ENCODE measurements at regions not wholly inside any gene's neighbourhood (a gene's known extent, or its start where the extent isn't known, plus 50 kb on each side); places are given as distances from the start of the nearest gene placed in this dataset.

GRCh38 chr12:124114316-124114715 lies 141.3 kb downstream of the ZNF664 start:
- no peaks in the 10 kb centered on the region for H3K4me1 ChIP-seq
- TF ChIP-seq EP300 (IDR thresholded peaks at IDR 0.05) (no peak), RAD21 (conservative IDR thresholded peaks at IDR 0.05 in 1 of 2, IDR thresholded peaks at IDR 0.05 in 1 of 2) (no peak), ZFP36 (IDR thresholded peaks at IDR 0.05; ENCODE audit: borderline replicate concordance, partially characterized antibody) (no peak), CBX8 (IDR thresholded peaks at IDR 0.05) (no peak), ZSCAN20 (CRISPR knock-in tag; IDR thresholded peaks at IDR 0.05) (no peak), MAZ (IDR thresholded peaks at IDR 0.05; ENCODE audit: borderline replicate concordance, low read depth, low read length) (no peak), SREBF2 (IDR thresholded peaks at IDR 0.05) (no peak), TFCP2L1 (CRISPR knock-in tag; IDR thresholded peaks at IDR 0.05) (no peak), HMGXB4 (CRISPR knock-in tag; IDR thresholded peaks at IDR 0.05; ENCODE audit: borderline replicate concordance) (no peak), ELK1 (IDR thresholded peaks at IDR 0.05; ENCODE audit: low read depth, low read length) (no peak), EHF (CRISPR knock-in tag; IDR thresholded peaks at IDR 0.05) (no peak), RARB (CRISPR knock-in tag; IDR thresholded peaks at IDR 0.05) (no peak), NFE2L2 (conservative IDR thresholded peaks at IDR 0.05; ENCODE audit: low read length) (no peak), NR3C1 (IDR thresholded peaks at IDR 0.05) (no peak), PHF8 (IDR thresholded peaks at IDR 0.05; ENCODE audit: borderline replicate concordance, low read depth) (no peak)
- TF ChIP-seq, protein P1, sequence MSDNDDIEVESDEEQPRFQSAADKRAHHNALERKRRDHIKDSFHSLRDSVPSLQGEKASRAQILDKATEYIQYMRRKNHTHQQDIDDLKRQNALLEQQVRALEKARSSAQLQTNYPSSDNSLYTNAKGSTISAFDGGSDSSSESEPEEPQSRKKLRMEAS (IDR thresholded peaks at IDR 0.05), result no peak
- H3K4me2 ChIP-seq, result no peak overlapping the region
- DNase-seq (ENCODE audit: low read depth in 1 of 2, low spot score in 1 of 2) (no peak), FAIRE-seq (no peak), ATAC-seq (no peak)
- ChIA-PET CTCF (no interaction called here), POLR2A (no interaction called here)
- H3K4me3 ChIP-seq, result no peak overlapping the region
- no peak overlapping the region for H3K27ac ChIP-seq
- H3K9me3 ChIP-seq, result peaks cover 5% of the 10 kb centered on the region; the same call in 1 of the 3 replicates
- 88% methylated on average over 2 of the region's 2 CpGs for WGBS (ENCODE audit: missing lambda C conversion rate)

- ATAC-seq (no peak), FAIRE-seq (no peak), DNase-seq (ENCODE audit: low read depth in 1 of 2, low spot score in 1 of 2) (no peak)
- Histone ChIP-seq H3K4me3 (no peak overlapping the region), H3K4me1 (no peaks in the 10 kb centered on the region), H3K4me2 (no peak overlapping the region), H3K9me3 (peaks cover 5% of the 10 kb centered on the region; the same call in 1 of the 3 replicates), H3K27ac (no peak overlapping the region)
- no peak for TF ChIP-seq FOSL2 (IDR thresholded peaks at IDR 0.05)
- no peak for TF ChIP-seq FOSL2 (CRISPR knock-in tag; IDR thresholded peaks at IDR 0.05)
- no peak for TF ChIP-seq SMC3 (IDR thresholded peaks at IDR 0.05)
- CTCF ChIA-PET, result no interaction called here
- 82% methylated on average over 11 of the region's 11 CpGs for WGBS (ENCODE audit: missing lambda C conversion rate)
- POLR2A ChIA-PET, result no interaction called here
Observed at GRCh38 chr12:124115496-124115895, 142.5 kb downstream of the ZNF664 start.

DNA sequence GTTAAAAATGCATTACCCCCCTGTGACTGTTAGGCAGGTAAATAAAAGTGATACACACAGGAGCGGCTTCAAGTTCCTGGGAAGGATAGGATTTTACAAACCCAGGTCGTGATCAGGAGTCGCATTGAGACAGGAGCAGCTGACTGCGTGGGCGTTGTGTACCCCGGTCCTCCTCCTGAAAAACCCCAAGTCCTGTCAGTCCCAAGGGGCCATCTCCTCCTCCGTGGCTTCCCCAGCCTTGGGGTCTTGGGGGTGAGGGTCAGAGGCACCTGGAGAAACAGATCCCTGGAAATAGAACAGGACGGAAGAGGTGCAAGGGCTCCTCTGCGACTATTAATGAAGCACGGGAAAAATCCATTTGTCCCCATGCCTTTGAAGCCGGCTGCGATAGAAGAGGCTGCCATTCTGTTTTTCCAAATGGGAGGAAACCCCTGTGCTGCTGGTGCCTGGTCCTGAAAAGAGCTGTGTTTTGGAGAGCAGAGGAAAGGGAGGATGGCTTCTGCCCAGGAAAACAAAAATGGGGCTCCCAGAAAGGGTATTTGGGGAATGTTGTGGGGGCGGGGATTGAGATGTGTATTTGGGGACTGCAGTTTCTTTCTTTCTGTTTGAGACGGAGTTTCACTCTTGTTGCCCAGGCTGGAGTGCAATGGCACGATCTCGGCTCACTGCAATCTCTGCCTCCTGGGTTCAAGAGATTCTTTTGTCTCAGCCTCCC lies 143.1 kb downstream of the ZNF664 start:
- 72% methylated on average over 16 of the region's 16 CpGs for WGBS (ENCODE audit: missing lambda C conversion rate)
- POLR2A ChIA-PET, result no interaction called here
- Histone ChIP-seq H3K4me1 (no peaks in the 10 kb centered on the region), H3K9me3 (peaks cover 5% of the 10 kb centered on the region; the same call in 1 of the 3 replicates), H3K27ac (no peak overlapping the region), H3K4me3 (no peak overlapping the region), H3K4me2 (no peak overlapping the region)
- no peak for ATAC-seq
- no peak for DNase-seq (ENCODE audit: low read depth in 1 of 2, low spot score in 1 of 2)
- CTCF ChIA-PET, result no interaction called here
- no peak for FAIRE-seq
- TF ChIP-seq EP300 (IDR thresholded peaks at IDR 0.05) (no peak), MYC (IDR thresholded peaks at IDR 0.05; ENCODE audit: borderline replicate concordance, low read length) (no peak), ESRRA (IDR thresholded peaks at IDR 0.05; ENCODE audit: borderline replicate concordance, low read length) (no peak), CHD4 (IDR thresholded peaks at IDR 0.05; ENCODE audit: borderline replicate concordance) (no peak), BHLHE40 (IDR thresholded peaks at IDR 0.05; ENCODE audit: low read depth, low read length) (no peak), EHMT2 (IDR thresholded peaks at IDR 0.05; ENCODE audit: low read depth) (no peak), HOXB13 (CRISPR knock-in tag; IDR thresholded peaks at IDR 0.05; ENCODE audit: low read depth) (no peak), HOXB5 (CRISPR knock-in tag; IDR thresholded peaks at IDR 0.05) (no peak), FOSB (CRISPR knock-in tag; IDR thresholded peaks at IDR 0.05) (no peak), ZC3H11A (IDR thresholded peaks at IDR 0.05) (no peak)
- TF ChIP-seq, protein P2, sequence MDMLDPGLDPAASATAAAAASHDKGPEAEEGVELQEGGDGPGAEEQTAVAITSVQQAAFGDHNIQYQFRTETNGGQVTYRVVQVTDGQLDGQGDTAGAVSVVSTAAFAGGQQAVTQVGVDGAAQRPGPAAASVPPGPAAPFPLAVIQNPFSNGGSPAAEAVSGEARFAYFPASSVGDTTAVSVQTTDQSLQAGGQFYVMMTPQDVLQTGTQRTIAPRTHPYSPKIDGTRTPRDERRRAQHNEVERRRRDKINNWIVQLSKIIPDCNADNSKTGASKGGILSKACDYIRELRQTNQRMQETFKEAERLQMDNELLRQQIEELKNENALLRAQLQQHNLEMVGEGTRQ (IDR thresholded peaks at IDR 0.05), result no peak
